ENCODE measurements at regions not wholly inside any gene's neighbourhood (a gene's known extent, or its start where the extent isn't known, plus 50 kb on each side); places are given as distances from the start of the nearest gene placed in this dataset.

DNA sequence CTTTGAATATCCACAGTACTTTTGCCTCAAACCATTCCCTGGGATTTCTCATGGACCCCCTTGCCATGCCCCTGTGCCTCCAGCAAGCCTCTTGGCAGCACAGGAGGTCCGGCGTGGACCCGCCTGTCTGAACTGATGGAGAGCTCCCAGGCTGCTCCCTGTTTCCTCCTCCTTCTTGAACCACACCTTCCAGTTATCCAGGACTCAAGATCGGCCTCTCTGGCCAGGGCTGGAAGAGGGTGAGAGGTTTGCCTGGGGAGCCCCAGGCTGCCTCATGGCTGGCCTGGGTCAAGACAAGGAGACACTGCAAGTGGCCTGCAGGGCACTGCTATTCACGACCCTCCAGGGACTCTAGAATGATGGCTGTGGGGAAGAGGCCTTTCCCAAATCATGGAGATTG lies 93.6 kb upstream of the WASF3 start:
- Histone ChIP-seq H3K27me3 (ENCODE audit: control insufficient read depth in 1 of 2, insufficient read depth in 2 of 2, low read length in 2 of 2) (peaks cover 7 to 10% of the 10 kb centered on the region in 2 experiments), H3K36me3 (ENCODE audit: insufficient read depth, low read length) (no peaks in the 10 kb centered on the region), H3K27ac (ENCODE audit: low read depth in 1 of 2, low read length in 2 of 2) (no peak overlapping the region), H3K4me1 (ENCODE audit: insufficient read depth, low read length) (no peaks in the 10 kb centered on the region), H3K9me3 (ENCODE audit: control insufficient read depth in 1 of 2, insufficient read depth in 1 of 2, low read length in 2 of 2) (peaks cover 0 to 3% of the 10 kb centered on the region in 2 experiments), H3K4me3 (ENCODE audit: low read length) (no peak overlapping the region)
- no peak for ATAC-seq (ENCODE audit: poor library complexity)
- H3K4me1 Mint-ChIP-seq (ENCODE audit: low read depth), result no peaks in the 10 kb centered on the region
- no peaks in the 10 kb centered on the region for H3K36me3 Mint-ChIP-seq (ENCODE audit: low read depth)
- no peak overlapping the region for H3K4me3 Mint-ChIP-seq
- CTCF ChIA-PET, result no interaction called here
- TF ChIP-seq, protein P1, sequence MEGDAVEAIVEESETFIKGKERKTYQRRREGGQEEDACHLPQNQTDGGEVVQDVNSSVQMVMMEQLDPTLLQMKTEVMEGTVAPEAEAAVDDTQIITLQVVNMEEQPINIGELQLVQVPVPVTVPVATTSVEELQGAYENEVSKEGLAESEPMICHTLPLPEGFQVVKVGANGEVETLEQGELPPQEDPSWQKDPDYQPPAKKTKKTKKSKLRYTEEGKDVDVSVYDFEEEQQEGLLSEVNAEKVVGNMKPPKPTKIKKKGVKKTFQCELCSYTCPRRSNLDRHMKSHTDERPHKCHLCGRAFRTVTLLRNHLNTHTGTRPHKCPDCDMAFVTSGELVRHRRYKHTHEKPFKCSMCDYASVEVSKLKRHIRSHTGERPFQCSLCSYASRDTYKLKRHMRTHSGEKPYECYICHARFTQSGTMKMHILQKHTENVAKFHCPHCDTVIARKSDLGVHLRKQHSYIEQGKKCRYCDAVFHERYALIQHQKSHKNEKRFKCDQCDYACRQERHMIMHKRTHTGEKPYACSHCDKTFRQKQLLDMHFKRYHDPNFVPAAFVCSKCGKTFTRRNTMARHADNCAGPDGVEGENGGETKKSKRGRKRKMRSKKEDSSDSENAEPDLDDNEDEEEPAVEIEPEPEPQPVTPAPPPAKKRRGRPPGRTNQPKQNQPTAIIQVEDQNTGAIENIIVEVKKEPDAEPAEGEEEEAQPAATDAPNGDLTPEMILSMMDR (IDR thresholded peaks at IDR 0.05), result no peak
- POLR2A ChIA-PET, result no interaction called here
- intact Hi-C loops (cut with DNase I, micrococcal nuclease), result no loop called here
- H3K27me3 Mint-ChIP-seq, result peaks cover 30% of the 10 kb centered on the region
- H3K9me3 Mint-ChIP-seq, result no peaks in the 10 kb centered on the region
- H3K27ac Mint-ChIP-seq, result no peak overlapping the region
- DNase-seq, result no peak

- ChIA-PET CTCF (no interaction called here), POLR2A (no interaction called here)
- DNase-seq, result no peak
- TF ChIP-seq, protein P1 (IDR thresholded peaks at IDR 0.05), result no peak
- Histone ChIP-seq H3K27ac (ENCODE audit: low read depth in 1 of 2, low read length in 2 of 2) (no peak overlapping the region), H3K36me3 (ENCODE audit: insufficient read depth, low read length) (no peaks in the 10 kb centered on the region), H3K27me3 (ENCODE audit: control insufficient read depth in 1 of 2, insufficient read depth in 2 of 2, low read length in 2 of 2) (peaks cover 3 to 7% of the 10 kb centered on the region in 2 experiments), H3K4me3 (ENCODE audit: low read length) (no peak overlapping the region), H3K9me3 (ENCODE audit: control insufficient read depth in 1 of 2, insufficient read depth in 1 of 2, low read length in 2 of 2) (peaks cover 0 to 3% of the 10 kb centered on the region in 2 experiments), H3K4me1 (ENCODE audit: insufficient read depth, low read length) (no peaks in the 10 kb centered on the region)
- Mint-ChIP-seq H3K27me3 (peaks cover 25% of the 10 kb centered on the region), H3K27ac (no peak overlapping the region), H3K9me3 (no peaks in the 10 kb centered on the region), H3K36me3 (ENCODE audit: low read depth) (no peaks in the 10 kb centered on the region), H3K4me3 (no peak overlapping the region), H3K4me1 (ENCODE audit: low read depth) (no peaks in the 10 kb centered on the region)
- no peak for ATAC-seq (ENCODE audit: poor library complexity)
- intact Hi-C loops (cut with DNase I, micrococcal nuclease), result no loop called here
These were observed 92.0 kb upstream of the WASF3 start for GRCh38 chr13:26465514-26465913.

GRCh38 chr13:26465954-26466353 lies 91.5 kb upstream of the WASF3 start:
- H3K9me3 ChIP-seq (ENCODE audit: control insufficient read depth in 1 of 2, insufficient read depth in 1 of 2, low read length in 2 of 2), result peaks cover 0 to 3% of the 10 kb centered on the region in 2 experiments
- no peaks in the 10 kb centered on the region for H3K4me1 ChIP-seq (ENCODE audit: insufficient read depth, low read length)
- DNase-seq (no peak), ATAC-seq (ENCODE audit: poor library complexity) (no peak)
- TF ChIP-seq, protein P1 (IDR thresholded peaks at IDR 0.05), result no peak
- H3K36me3 ChIP-seq (ENCODE audit: insufficient read depth, low read length), result no peaks in the 10 kb centered on the region
- Mint-ChIP-seq H3K27ac (no peak overlapping the region), H3K4me1 (ENCODE audit: low read depth) (no peaks in the 10 kb centered on the region), H3K27me3 (peaks cover 25% of the 10 kb centered on the region), H3K9me3 (no peaks in the 10 kb centered on the region), H3K36me3 (ENCODE audit: low read depth) (no peaks in the 10 kb centered on the region), H3K4me3 (no peak overlapping the region)
- ChIA-PET CTCF (no interaction called here), POLR2A (no interaction called here)
- H3K27ac ChIP-seq (ENCODE audit: low read depth in 1 of 2, low read length in 2 of 2), result no peak overlapping the region
- H3K27me3 ChIP-seq (ENCODE audit: control insufficient read depth in 1 of 2, insufficient read depth in 2 of 2, low read length in 2 of 2), result peaks cover 3 to 7% of the 10 kb centered on the region in 2 experiments
- no peak overlapping the region for H3K4me3 ChIP-seq (ENCODE audit: low read length)
- intact Hi-C loops (cut with DNase I, micrococcal nuclease), result no loop called here
